ENCODE measurements at regions not wholly inside any gene's neighbourhood (a gene's known extent, or its start where the extent isn't known, plus 50 kb on each side); places are given as distances from the start of the nearest gene placed in this dataset.
A peak's percentile ranks its signal among the peaks of the same experiment; 100 is the strongest.
"Not testable (repeated sequence)": the region's sequence is repeated elsewhere in the genome, so short reads cannot be mapped to it uniquely, and the experiment has no call there.

GRCh38 chr2:226179010-226179409 is 620.6 kb downstream of the IRS1 start:
- DNase-seq (ENCODE audit: low spot score in 2 of 2), result no peak
- no peak overlapping the region for H3K4me3 Mint-ChIP-seq
- H3K9me3 Mint-ChIP-seq, result peaks cover 6% of the 10 kb centered on the region
- no peak overlapping the region for H3K27ac Mint-ChIP-seq
- ATAC-seq, result no peak
- no peaks in the 10 kb centered on the region for H3K36me3 Mint-ChIP-seq
- H3K4me1 Mint-ChIP-seq, result no peaks in the 10 kb centered on the region

DNA sequence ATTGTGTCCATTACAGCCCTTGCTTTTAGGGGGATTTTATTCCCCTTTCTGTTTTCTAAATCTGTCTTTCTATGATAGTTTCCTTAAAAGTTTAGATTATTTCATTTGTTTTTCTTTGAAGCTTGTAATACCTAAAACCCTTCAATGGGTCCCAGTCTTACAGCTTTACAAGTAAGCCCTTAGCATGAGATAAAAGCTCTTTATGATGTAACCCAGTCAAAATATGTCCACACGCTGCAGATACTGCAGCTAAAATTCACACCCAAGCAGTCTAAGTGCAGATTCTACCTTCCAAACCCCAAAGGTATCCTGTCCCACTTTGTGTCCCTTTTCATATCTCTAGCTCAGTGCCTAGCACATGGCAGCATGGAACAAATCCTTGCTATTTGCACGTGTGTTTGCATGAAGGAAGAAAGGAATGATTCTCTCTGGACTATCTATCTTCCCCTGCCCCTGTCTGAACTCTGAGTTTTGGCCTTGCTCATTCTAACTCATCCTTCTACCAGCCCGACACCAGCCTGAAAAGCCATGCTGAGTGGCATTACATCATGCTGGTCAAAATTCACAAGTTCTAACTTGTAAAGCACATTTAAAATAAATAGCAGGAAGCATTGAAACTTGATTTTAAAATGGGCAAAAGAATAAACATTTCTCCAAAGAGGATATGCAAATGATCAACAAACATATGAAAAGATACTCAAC is 623.2 kb downstream of the IRS1 start:
- DNase-seq (ENCODE audit: low spot score in 2 of 2), result no peak
- ATAC-seq, result no peak
- H3K36me3 Mint-ChIP-seq, result no peaks in the 10 kb centered on the region

DNA sequence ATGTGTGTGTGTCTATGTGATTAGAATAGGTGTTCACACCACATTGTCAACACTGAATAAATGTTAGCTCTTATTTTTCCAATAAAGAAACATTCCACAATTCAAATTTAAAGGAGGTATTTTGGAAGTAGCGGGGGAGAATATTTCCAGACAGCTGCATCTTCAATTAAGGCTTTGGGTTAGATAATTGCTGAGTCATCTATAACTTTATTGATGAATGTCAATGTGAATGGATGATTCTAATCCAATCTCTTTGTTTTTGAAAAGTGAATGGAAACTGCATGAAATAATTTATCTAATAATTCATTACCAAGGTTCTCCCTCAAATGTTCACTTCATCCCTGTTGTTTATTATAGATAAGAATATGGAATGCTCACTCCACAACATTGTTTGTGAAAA is 625.2 kb downstream of the IRS1 start:
- H3K4me3 Mint-ChIP-seq, result no peak overlapping the region
- no peak overlapping the region for H3K27ac Mint-ChIP-seq
- DNase-seq (ENCODE audit: low spot score in 2 of 2) (no peak), ATAC-seq (no peak)
- H3K9me3 Mint-ChIP-seq, result peaks cover 3% of the 10 kb centered on the region
- H3K36me3 Mint-ChIP-seq, result no peaks in the 10 kb centered on the region
- no peaks in the 10 kb centered on the region for H3K4me1 Mint-ChIP-seq

More for the DNA sequence above, 623.2 kb downstream of the IRS1 start:
- H3K27ac Mint-ChIP-seq, result no peak overlapping the region
- H3K4me3 Mint-ChIP-seq, result no peak overlapping the region
- H3K9me3 Mint-ChIP-seq, result peaks cover 3% of the 10 kb centered on the region
- no peaks in the 10 kb centered on the region for H3K4me1 Mint-ChIP-seq

DNA sequence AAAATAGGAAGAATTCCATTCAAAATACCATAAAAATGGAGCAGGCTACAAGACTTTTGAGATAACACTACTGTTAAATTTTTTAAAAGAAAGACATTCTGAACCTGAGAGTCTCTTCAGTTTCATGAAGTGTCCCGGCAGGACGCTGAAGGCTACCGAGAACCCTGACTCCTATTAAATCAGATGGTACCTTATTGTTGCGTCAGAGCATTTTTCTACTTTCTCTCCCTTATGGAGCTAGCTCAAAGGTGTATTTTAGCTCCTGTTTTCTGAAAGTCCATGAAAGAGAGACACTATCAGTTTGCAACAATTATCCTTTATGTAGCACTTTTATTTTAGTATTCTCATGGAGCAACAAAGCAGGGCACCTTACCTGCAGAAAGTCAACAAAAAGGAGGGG is 626.7 kb downstream of the IRS1 start:
- Mint-ChIP-seq H3K4me3 (no peak overlapping the region), H3K27ac (no peak overlapping the region), H3K9me3 (no peaks in the 10 kb centered on the region), H3K4me1 (no peaks in the 10 kb centered on the region), H3K36me3 (no peaks in the 10 kb centered on the region)
- DNase-seq (ENCODE audit: low spot score in 2 of 2) (no peak), ATAC-seq (no peak)

DNA sequence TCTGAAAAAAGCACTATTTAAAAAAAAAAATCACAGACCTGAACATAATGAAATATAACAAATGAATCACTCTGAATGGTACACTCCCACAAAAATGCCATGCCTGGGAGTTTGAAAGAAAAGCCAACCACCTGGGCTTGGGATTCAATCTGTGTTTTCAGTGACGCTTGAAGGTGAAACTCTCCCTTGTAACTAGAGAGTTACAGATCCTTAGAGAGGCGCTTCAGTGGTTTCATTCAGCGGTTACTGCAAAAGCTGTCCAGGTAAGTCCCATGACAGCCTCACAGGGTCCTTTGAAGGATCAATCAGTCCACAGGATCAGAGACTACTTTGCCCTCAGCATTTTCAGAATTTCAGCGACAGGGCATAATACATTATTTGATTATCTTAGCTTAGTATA is 627.3 kb downstream of the IRS1 start:
- no peak for ATAC-seq
- H3K4me1 Mint-ChIP-seq, result no peaks in the 10 kb centered on the region
- H3K36me3 Mint-ChIP-seq, result no peaks in the 10 kb centered on the region
- H3K4me3 Mint-ChIP-seq, result no peak overlapping the region
- H3K27ac Mint-ChIP-seq, result no peak overlapping the region
- H3K9me3 Mint-ChIP-seq, result no peaks in the 10 kb centered on the region
- no peak for DNase-seq (ENCODE audit: low spot score in 2 of 2)

GRCh38 chr2:226169751-226170581 is 629.7 kb downstream of the IRS1 start:
- no peak overlapping the region for H3K4me3 Mint-ChIP-seq
- no peaks in the 10 kb centered on the region for H3K36me3 Mint-ChIP-seq
- no peaks in the 10 kb centered on the region for H3K9me3 Mint-ChIP-seq
- peak; percentile 8 for ATAC-seq
- no peak overlapping the region for H3K27ac Mint-ChIP-seq
- H3K4me1 Mint-ChIP-seq, result no peaks in the 10 kb centered on the region
- no peak for DNase-seq (ENCODE audit: low spot score in 2 of 2)

DNA sequence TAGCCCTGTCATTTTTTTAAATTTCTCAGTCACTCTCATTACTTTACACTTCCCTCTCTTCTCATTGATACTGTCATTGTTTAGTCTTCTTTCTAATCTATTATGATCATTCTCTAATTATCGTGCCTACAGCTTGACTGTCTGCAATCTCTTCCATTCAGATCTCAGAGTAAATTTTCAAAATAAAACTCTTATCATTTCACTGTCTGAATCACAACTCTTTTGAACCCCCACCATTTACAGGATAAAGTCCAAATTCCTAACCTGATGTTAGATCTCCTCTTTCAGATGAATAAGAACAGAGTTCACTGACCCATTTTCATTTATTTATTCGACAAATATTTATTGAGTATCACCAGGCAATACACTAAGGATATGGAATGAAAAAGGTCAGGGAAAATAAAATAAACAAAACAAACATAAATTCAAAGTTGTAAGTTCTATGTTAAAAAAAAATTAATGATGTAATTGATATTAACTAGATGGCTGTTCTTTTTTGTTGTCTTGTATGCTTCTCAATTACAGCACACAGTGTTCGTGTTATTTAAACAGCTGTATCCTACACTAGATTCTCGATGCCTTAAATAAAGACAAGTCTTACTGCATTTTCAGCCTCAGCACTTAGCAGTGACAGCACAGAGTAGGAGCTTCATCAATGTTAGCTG is 631.0 kb downstream of the IRS1 start:
- H3K4me1 Mint-ChIP-seq, result no peaks in the 10 kb centered on the region
- DNase-seq (ENCODE audit: low spot score in 2 of 2) (no peak), ATAC-seq (no peak)
- no peak overlapping the region for H3K27ac Mint-ChIP-seq
- no peaks in the 10 kb centered on the region for H3K36me3 Mint-ChIP-seq
- no peak overlapping the region for H3K4me3 Mint-ChIP-seq
- no peaks in the 10 kb centered on the region for H3K9me3 Mint-ChIP-seq

GRCh38 chr2:226164512-226164911 is 635.1 kb downstream of the IRS1 start:
- no peak overlapping the region for H3K27ac Mint-ChIP-seq
- no peaks in the 10 kb centered on the region for H3K36me3 Mint-ChIP-seq
- no peaks in the 10 kb centered on the region for H3K4me1 Mint-ChIP-seq
- ATAC-seq (no peak), DNase-seq (ENCODE audit: low spot score in 2 of 2) (no peak)
- no peak overlapping the region for H3K4me3 Mint-ChIP-seq
- no peaks in the 10 kb centered on the region for H3K9me3 Mint-ChIP-seq

GRCh38 chr2:226160617-226161016 is 639.0 kb downstream of the IRS1 start:
- H3K4me3 Mint-ChIP-seq, result not testable (repeated sequence)

GRCh38 chr2:226159875-226160479 is 639.6 kb downstream of the IRS1 start:
- Mint-ChIP-seq H3K4me1 (no peaks in the 10 kb centered on the region), H3K4me3 (no peak overlapping the region), H3K27ac (no peak overlapping the region), H3K36me3 (no peaks in the 10 kb centered on the region), H3K9me3 (no peaks in the 10 kb centered on the region)
- DNase-seq (ENCODE audit: low spot score in 2 of 2) (no peak), ATAC-seq (no peak)

More at GRCh38 chr2:226160617-226161016, 639.0 kb downstream of the IRS1 start:
- H3K9me3 Mint-ChIP-seq; H3K27ac Mint-ChIP-seq; ATAC-seq; DNase-seq (ENCODE audit: low spot score in 2 of 2); H3K4me1 Mint-ChIP-seq; H3K36me3 Mint-ChIP-seq: not testable (repeated sequence)

DNA sequence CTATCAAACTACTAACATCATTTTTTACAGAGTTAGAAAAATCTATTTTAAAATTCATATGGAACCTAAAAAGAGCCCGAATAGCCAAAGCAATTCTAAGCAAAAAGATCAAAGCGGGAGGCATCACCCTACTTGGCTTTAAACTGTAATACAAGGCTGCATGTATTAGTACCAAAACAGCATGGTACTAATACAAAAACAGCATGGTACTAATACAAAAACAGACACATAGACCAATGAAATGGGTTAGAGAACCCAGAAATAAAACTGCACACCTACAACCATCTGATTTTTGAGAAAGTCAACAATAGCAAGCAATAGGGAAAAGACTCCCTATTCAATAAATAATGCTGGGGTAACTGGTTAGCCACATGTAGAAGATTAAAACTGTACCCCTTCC is 640.7 kb downstream of the IRS1 start:
- Mint-ChIP-seq H3K9me3 (no peaks in the 10 kb centered on the region), H3K4me1 (no peaks in the 10 kb centered on the region), H3K36me3 (no peaks in the 10 kb centered on the region), H3K4me3 (no peak overlapping the region), H3K27ac (no peak overlapping the region)
- no peak for ATAC-seq
- no peak for DNase-seq (ENCODE audit: low spot score in 2 of 2)

DNA sequence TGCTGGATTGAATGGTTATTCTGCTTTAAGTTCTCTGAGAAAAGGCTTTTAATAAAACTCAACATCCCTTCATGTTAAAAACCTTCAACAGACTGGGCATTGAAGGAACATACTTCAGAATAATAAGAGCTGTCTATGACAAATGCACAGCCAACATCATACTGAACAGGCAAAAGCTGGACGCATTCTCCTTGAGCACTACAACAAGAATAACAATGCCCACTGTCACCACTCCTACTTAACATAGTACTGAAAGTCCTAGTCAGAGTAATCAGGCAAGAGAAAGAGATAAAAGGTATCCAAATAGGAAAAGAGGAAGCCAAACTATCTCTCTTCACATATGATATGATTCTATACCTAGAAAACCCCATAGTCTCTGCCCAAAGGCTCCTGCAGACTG is 641.4 kb downstream of the IRS1 start:
- no peaks in the 10 kb centered on the region for H3K4me1 Mint-ChIP-seq
- no peak for DNase-seq (ENCODE audit: low spot score in 2 of 2)
- no peaks in the 10 kb centered on the region for H3K36me3 Mint-ChIP-seq
- H3K27ac Mint-ChIP-seq, result no peak overlapping the region
- H3K4me3 Mint-ChIP-seq, result no peak overlapping the region
- H3K9me3 Mint-ChIP-seq, result no peaks in the 10 kb centered on the region
- no peak for ATAC-seq

- ATAC-seq, result no peak
- no peaks in the 10 kb centered on the region for H3K36me3 Mint-ChIP-seq
- H3K4me1 Mint-ChIP-seq, result no peaks in the 10 kb centered on the region
- no peak overlapping the region for H3K4me3 Mint-ChIP-seq
- no peak for DNase-seq (ENCODE audit: low spot score in 2 of 2)
- no peak overlapping the region for H3K27ac Mint-ChIP-seq
- H3K9me3 Mint-ChIP-seq, result no peaks in the 10 kb centered on the region
Measured at GRCh38 chr2:226155093-226155875, 644.3 kb downstream of the IRS1 start.

- DNase-seq (ENCODE audit: low spot score in 2 of 2) (no peak), ATAC-seq (no peak)
- no peak overlapping the region for H3K27ac Mint-ChIP-seq
- H3K4me3 Mint-ChIP-seq, result no peak overlapping the region
- no peaks in the 10 kb centered on the region for H3K9me3 Mint-ChIP-seq
- no peaks in the 10 kb centered on the region for H3K36me3 Mint-ChIP-seq
- no peaks in the 10 kb centered on the region for H3K4me1 Mint-ChIP-seq
Measured at GRCh38 chr2:226154610-226155009, 645.0 kb downstream of the IRS1 start.

- Mint-ChIP-seq H3K4me3 (no peak overlapping the region), H3K36me3 (no peaks in the 10 kb centered on the region), H3K9me3 (no peaks in the 10 kb centered on the region), H3K4me1 (no peaks in the 10 kb centered on the region), H3K27ac (no peak overlapping the region)
- ATAC-seq (no peak), DNase-seq (ENCODE audit: low spot score in 2 of 2) (no peak)
Measured at GRCh38 chr2:226153553-226153952, 646.1 kb downstream of the IRS1 start.
